AG04449 (cell line): ENCODE measurements at regions not wholly inside any gene's neighbourhood (a gene's known extent, or its start where the extent isn't known, plus 50 kb on each side); places are given as distances from the start of the nearest gene placed in this dataset.
"Not testable (repeated sequence)": the region's sequence is repeated elsewhere in the genome, so short reads cannot be mapped to it uniquely, and the experiment has no call there.

Source experiments
- CTCF ChIA-PET: fragments of 350-600 bp; formaldehyde crosslinking; extraction: SDS; loops from one replicate; lab custom pipeline; 2021; ENCODE audit warnings: antibody characterized with exemption; lab: Yijun Ruan, JAX
- POLR2A ChIA-PET: fragments of 400-600, 350-600 bp; formaldehyde crosslinking; extraction: SDS; loops from one replicate; lab custom pipeline; 2020; ENCODE audit warnings: antibody characterized with exemption, inconsistent platforms; lab: Yijun Ruan, JAX
- DNase-seq: peaks from one replicate; pipeline ENCODE4 v3.0.0-alpha.2; 2010; ENCODE audit warnings: low read depth, low spot score
- H3K4me3 ChIP-seq: 2 replicates; pipeline ENCODE4 v1.5.1; 2011; ENCODE audit warnings: low read depth, mild to moderate bottlenecking, control low read depth, low read length
- TF ChIP-seq, protein P1 (sequence below): IDR thresholded peaks from one replicate; pipeline ENCODE4 v1.5.1; 2011; ENCODE audit warnings: mild to moderate bottlenecking, moderate library complexity, low read length, control low read depth, inconsistent platforms; ENCODE audit not compliant: insufficient read depth; ENCODE audit errors: missing control alignments

GRCh38 chr6:145567684-145568252 is 167.6 kb downstream of the EPM2A start:
- no peak for DNase-seq
- no peak overlapping the region for H3K4me3 ChIP-seq
- ChIA-PET CTCF (no interaction called here), POLR2A (no interaction called here)
- TF ChIP-seq, protein P1, sequence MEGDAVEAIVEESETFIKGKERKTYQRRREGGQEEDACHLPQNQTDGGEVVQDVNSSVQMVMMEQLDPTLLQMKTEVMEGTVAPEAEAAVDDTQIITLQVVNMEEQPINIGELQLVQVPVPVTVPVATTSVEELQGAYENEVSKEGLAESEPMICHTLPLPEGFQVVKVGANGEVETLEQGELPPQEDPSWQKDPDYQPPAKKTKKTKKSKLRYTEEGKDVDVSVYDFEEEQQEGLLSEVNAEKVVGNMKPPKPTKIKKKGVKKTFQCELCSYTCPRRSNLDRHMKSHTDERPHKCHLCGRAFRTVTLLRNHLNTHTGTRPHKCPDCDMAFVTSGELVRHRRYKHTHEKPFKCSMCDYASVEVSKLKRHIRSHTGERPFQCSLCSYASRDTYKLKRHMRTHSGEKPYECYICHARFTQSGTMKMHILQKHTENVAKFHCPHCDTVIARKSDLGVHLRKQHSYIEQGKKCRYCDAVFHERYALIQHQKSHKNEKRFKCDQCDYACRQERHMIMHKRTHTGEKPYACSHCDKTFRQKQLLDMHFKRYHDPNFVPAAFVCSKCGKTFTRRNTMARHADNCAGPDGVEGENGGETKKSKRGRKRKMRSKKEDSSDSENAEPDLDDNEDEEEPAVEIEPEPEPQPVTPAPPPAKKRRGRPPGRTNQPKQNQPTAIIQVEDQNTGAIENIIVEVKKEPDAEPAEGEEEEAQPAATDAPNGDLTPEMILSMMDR: no peak

DNA sequence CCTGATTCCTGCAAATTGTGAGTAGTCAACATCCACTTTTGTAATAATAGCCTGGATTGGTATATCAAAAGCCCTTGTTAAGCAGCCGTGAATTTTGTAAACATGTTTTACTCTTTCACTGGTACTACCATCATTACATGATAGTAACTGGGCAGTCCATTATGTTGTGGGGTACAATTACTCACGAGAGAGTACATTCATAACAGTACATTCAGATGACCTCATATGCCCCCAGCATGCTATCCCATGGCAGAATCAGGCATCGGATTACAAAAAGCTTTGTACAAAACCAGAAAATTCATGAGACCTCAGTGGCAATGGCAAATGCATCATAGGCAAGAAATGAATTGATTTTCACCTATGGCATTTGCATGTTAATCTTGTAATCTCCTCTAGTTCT is 166.2 kb downstream of the EPM2A start:
- DNase-seq: no peak

DNA sequence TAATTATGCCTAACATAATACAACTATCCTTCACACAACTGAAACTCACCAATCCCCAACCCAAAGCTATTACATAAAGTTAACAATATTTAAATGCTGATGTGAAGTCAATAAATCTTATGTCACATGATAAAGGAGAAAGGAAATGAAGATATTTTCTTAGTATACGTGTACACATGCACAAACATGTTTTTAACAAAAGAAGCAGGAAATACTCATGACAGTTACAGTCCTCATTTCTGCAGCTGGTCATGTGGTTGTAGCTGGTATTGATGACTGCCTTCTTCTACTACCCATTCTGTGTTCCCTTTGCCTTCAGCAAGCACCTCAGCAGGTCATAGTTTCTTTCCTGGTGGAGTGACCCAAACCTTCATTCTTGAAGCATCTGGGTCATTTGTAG is 165.0 kb downstream of the EPM2A start:
- DNase-seq, CTCF ChIA-PET, H3K4me3 ChIP-seq, POLR2A ChIA-PET: not testable (repeated sequence)

More for the DNA sequence above, 166.2 kb downstream of the EPM2A start:
- TF ChIP-seq, protein P1: no peak
- no peak overlapping the region for H3K4me3 ChIP-seq
- ChIA-PET POLR2A (no interaction called here), CTCF (no interaction called here)

DNA sequence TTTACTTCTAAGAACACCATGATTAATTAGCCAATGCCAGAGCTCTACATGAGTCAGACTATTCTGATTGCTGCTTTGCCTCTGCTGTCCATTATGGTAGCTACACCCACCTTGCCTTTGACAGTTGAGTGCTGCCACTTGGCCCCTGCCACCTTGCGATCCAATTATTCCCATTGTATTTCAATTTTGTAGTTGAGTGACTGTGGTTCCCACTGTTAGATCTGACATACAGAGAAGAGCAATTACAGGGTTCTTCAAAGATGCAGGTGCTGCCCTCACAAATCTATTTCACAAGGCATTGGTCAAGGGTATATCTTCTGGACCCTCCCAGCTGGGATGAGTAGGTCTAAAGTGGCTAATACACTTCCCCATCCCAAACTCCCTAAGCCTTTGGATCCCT is 161.1 kb downstream of the EPM2A start:
- POLR2A ChIA-PET: interaction anchor here (0.6 kb wide), 1 partner anchor 253 kb away, joined by 3 read pairs; no protein-coding TSS in a partner anchor
- DNase-seq, CTCF ChIA-PET, H3K4me3 ChIP-seq: not testable (repeated sequence)
